ENCODE measurements at regions not wholly inside any gene's neighbourhood (a gene's known extent, or its start where the extent isn't known, plus 50 kb on each side); places are given as distances from the start of the nearest gene placed in this dataset.

DNA sequence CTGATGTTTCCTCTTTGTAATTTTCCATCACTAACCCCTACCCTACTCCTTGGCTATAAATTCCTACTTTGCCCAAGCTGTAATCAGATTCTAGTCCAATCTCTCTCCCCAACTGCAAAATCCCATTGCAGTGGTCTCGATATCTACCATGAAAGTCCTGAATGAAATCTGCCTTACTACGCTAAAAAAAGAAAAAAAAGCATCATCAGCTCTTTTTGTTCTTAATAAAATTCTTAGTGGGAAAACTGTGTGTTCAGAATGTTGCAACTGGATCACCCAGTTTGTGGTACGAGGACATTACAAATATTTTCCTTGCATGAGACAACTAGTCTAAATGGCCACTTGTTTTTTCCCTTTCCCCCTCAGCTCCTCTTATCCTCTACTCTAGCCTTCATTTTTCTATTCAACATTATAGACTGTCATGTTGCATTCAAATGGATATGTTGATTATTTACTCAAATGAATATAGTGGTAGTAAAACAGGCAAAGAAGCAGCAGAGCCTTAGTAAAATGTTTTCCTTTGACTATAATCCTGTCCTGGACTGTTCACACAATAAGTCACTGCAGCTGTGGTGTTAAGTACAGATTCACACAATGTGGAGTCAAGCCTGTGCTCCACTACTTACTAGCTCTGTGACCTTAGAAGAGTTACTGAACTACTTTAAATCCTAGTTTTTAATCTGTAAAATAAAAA, 527.1 kb upstream of the MARCKS start:
- H3K27me3 ChIP-seq (replicated peaks) = no peaks in the 10 kb centered on the region
- TF ChIP-seq, protein P1, sequence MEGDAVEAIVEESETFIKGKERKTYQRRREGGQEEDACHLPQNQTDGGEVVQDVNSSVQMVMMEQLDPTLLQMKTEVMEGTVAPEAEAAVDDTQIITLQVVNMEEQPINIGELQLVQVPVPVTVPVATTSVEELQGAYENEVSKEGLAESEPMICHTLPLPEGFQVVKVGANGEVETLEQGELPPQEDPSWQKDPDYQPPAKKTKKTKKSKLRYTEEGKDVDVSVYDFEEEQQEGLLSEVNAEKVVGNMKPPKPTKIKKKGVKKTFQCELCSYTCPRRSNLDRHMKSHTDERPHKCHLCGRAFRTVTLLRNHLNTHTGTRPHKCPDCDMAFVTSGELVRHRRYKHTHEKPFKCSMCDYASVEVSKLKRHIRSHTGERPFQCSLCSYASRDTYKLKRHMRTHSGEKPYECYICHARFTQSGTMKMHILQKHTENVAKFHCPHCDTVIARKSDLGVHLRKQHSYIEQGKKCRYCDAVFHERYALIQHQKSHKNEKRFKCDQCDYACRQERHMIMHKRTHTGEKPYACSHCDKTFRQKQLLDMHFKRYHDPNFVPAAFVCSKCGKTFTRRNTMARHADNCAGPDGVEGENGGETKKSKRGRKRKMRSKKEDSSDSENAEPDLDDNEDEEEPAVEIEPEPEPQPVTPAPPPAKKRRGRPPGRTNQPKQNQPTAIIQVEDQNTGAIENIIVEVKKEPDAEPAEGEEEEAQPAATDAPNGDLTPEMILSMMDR (IDR thresholded peaks at IDR 0.05; ENCODE audit: low read depth, low read length, missing control alignments) = no peak
- no peak overlapping the region for H3K27ac ChIP-seq
- DNase-seq = no peak
- in situ Hi-C loops (cut with HindIII; ENCODE audit: low pct_ligation_motif_present, low sequenced_read_pairs) = no loop called here
- H3K4me3 ChIP-seq (ENCODE audit: low read depth, low read length) = no peak overlapping the region
- H3K36me3 ChIP-seq (replicated peaks) = no peaks in the 10 kb centered on the region

- Histone ChIP-seq H3K27me3 (replicated peaks) (no peaks in the 10 kb centered on the region), H3K27ac (no peak overlapping the region), H3K4me3 (ENCODE audit: low read depth, low read length) (no peak overlapping the region), H3K36me3 (replicated peaks) (no peaks in the 10 kb centered on the region)
- in situ Hi-C loops (cut with HindIII; ENCODE audit: low pct_ligation_motif_present, low sequenced_read_pairs) = no loop called here
- no peak for DNase-seq
- TF ChIP-seq, protein P1 (IDR thresholded peaks at IDR 0.05; ENCODE audit: low read depth, low read length, missing control alignments) = no peak
These were observed 526.6 kb upstream of the MARCKS start for GRCh38 chr6:113330636-113330946.

DNA sequence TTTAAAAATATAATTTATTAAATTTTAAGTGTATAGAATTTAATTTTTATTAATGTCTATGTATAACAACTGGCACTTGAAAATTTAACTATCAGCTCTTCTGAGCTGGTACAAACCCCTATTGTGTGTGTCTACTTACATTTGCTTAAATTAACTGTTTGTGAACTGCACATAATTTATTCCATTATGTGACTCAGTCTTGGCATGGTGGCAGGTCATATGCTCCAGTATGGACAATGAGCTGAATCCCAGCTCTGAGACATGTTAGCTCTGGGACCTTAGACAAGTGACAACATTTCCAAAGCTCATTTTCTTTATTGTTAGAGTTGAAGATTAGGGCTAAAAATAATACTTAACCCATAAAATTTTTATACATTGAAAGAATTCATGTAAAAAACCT, 526.1 kb upstream of the MARCKS start:
- DNase-seq = no peak
- no peaks in the 10 kb centered on the region for H3K36me3 ChIP-seq (replicated peaks)
- no peaks in the 10 kb centered on the region for H3K27me3 ChIP-seq (replicated peaks)
- H3K4me3 ChIP-seq (ENCODE audit: low read depth, low read length) = no peak overlapping the region
- H3K27ac ChIP-seq = no peak overlapping the region
- TF ChIP-seq, protein P1 (IDR thresholded peaks at IDR 0.05; ENCODE audit: low read depth, low read length, missing control alignments) = no peak
- in situ Hi-C loops (cut with HindIII; ENCODE audit: low pct_ligation_motif_present, low sequenced_read_pairs) = no loop called here

DNA sequence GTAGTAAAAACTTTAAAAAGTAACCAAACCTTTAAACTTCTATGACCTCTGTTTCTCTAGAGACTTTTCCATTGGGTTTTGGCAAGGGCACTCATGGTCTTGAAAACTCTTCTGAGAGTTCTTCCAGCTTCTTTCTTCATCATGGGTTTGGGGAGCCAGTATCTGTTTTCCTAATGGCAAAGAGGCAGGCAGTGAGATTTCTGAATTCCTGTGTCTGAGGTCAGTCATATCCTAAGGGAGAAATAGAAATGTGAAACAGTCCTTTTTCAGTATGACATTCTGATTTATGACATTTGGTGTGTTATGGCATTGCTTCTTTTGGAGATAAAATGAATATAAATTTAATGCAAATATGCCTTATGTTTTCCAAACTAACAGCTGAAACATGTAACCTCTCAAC, 518.5 kb upstream of the MARCKS start:
- DNase-seq = no peak
- in situ Hi-C loops (cut with HindIII; ENCODE audit: low pct_ligation_motif_present, low sequenced_read_pairs) = no loop called here
- TF ChIP-seq, protein P1 (IDR thresholded peaks at IDR 0.05; ENCODE audit: low read depth, low read length, missing control alignments) = no peak

GRCh38 chr6:113339209-113339608, 517.9 kb upstream of the MARCKS start:
- Histone ChIP-seq H3K27ac (no peak overlapping the region), H3K4me3 (ENCODE audit: low read depth, low read length) (no peak overlapping the region), H3K27me3 (replicated peaks) (no peaks in the 10 kb centered on the region), H3K36me3 (replicated peaks) (no peaks in the 10 kb centered on the region)
- in situ Hi-C loops (cut with HindIII; ENCODE audit: low pct_ligation_motif_present, low sequenced_read_pairs) = no loop called here
- no peak for DNase-seq
- TF ChIP-seq, protein P1 (IDR thresholded peaks at IDR 0.05; ENCODE audit: low read depth, low read length, missing control alignments) = no peak

More for the DNA sequence above, 518.5 kb upstream of the MARCKS start:
- H3K27me3 ChIP-seq (replicated peaks) = no peaks in the 10 kb centered on the region
- H3K36me3 ChIP-seq (replicated peaks) = no peaks in the 10 kb centered on the region
- H3K27ac ChIP-seq = no peak overlapping the region
- H3K4me3 ChIP-seq (ENCODE audit: low read depth, low read length) = no peak overlapping the region

DNA sequence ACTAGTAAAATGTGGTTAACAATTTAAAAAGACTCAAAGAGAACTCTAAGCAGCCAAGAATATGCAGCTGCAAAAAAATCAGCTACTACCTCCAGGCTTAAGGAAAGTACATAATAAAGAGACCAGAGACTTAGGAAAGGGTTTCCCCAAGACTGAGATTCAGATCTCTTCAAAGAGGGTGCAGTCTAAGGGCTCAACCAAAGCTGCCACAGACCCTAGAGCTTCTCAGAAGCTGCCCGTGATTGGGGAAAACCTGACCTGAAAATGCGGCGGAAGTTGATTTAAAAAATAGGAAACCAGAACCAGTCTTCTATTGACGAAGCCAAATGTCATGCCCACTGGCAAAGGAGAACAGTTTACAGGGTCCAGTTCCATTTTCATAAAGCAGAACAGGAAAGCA, 516.8 kb upstream of the MARCKS start:
- TF ChIP-seq, protein P1 (IDR thresholded peaks at IDR 0.05; ENCODE audit: low read depth, low read length, missing control alignments) = no peak
- no peak overlapping the region for H3K4me3 ChIP-seq (ENCODE audit: low read depth, low read length)
- in situ Hi-C loops (cut with HindIII; ENCODE audit: low pct_ligation_motif_present, low sequenced_read_pairs) = no loop called here

More for the DNA sequence above, 516.8 kb upstream of the MARCKS start:
- Histone ChIP-seq H3K27ac (no peak overlapping the region), H3K27me3 (replicated peaks) (no peaks in the 10 kb centered on the region), H3K36me3 (replicated peaks) (no peaks in the 10 kb centered on the region)
- DNase-seq = no peak
